Vagina (tissue), 2 donors: ENCODE measurements at regions not wholly inside any gene's neighbourhood (a gene's known extent, or its start where the extent isn't known, plus 50 kb on each side); places are given as distances from the start of the nearest gene placed in this dataset. TPM values are rescaled to one million over a fixed set of nuclear protein-coding genes. Genes with fewer than 3 reads are reported as not detected.

Source experiments
- microRNA counts, 2 donors: library from miRNA; unstranded; fragments of <30 nt; microRNA quantifications; one replicate each; lab custom pipeline; 2016 to 2017
- microRNA-seq: library from miRNA; unstranded; fragments of <30 nt; microRNA quantifications from one replicate; pipeline ENCODE4, GENCODE V29; 2017; ENCODE audit warnings: borderline number of aligned reads, borderline replicate concordance
- small RNA-seq: library from RNA; depleted of rRNA; stranded (forward); fragments of <200 nt; gene quantifications from one replicate; pipeline ENCODE3, GENCODE V24; 2016

MicroRNA genes in the stretch of these regions (microRNA counts, 767-probe panel; counts per million panel counts)
- microRNA hsa-let-7c (lab: Ali Mortazavi, UCI) (8,352 to 8,638 counts per million in 2 donors), microRNA hsa-miR-99a-5p (lab: Ali Mortazavi, UCI) (7,904 to 8,228 counts per million in 2 donors)

Small RNA genes in the stretch of these regions (microRNA-seq; reads per million reads assigned to microRNA genes)
- gene MIR125B2 (1,465 reads per million, percentile 83 among the genes with 10 or more reads in this experiment), gene MIR99A (86,195 reads per million, percentile 99 among the genes with 10 or more reads in this experiment), gene MIRLET7C (54,682 reads per million, percentile 98 among the genes with 10 or more reads in this experiment)

Small RNA genes in the stretch of these regions (small RNA-seq; reads per million reads assigned to genes)
- gene MIR125B2 (556 reads per million, percentile 98 among the genes with 10 or more reads in this experiment), gene MIR99A (475 reads per million, percentile 98 among the genes with 10 or more reads in this experiment), gene MIRLET7C (5,988 reads per million, percentile 100 among the genes with 10 or more reads in this experiment), gene RNU1-98P (not detected), gene RNU6-113P (not detected), gene RNU6-426P (not detected), gene SNORD74B (not detected)
